Type B pancreatic cell (in vitro differentiated cells): ENCODE measurements at regions not wholly inside any gene's neighbourhood (a gene's known extent, or its start where the extent isn't known, plus 50 kb on each side); places are given as distances from the start of the nearest gene placed in this dataset.

Experiments used
- DNase-seq: peaks from one replicate; pipeline ENCODE4 v3.0.0; 2021; ENCODE audit warnings: mixed read lengths; ENCODE audit not compliant: unreplicated experiment; ENCODE audit errors: extremely low spot score
- H3K27ac Mint-ChIP-seq: 2 replicates; pipeline ENCODE4 v1.8.0; 2021; ENCODE audit warnings: mild to moderate bottlenecking, mixed read lengths
- H3K27me3 Mint-ChIP-seq: 2 replicates; pipeline ENCODE4 v1.8.0; 2021; ENCODE audit warnings: mixed read lengths
- H3K36me3 Mint-ChIP-seq: 2 replicates; pipeline ENCODE4 v1.8.0; 2021; ENCODE audit warnings: mixed read lengths
- H3K4me1 Mint-ChIP-seq: one replicate; pipeline ENCODE4 v1.8.0; 2021; ENCODE audit warnings: mixed read lengths; ENCODE audit not compliant: unreplicated experiment
- H3K4me3 Mint-ChIP-seq: 2 replicates; pipeline ENCODE4 v1.8.0; 2021; ENCODE audit warnings: mild to moderate bottlenecking, mixed read lengths
- H3K9me3 Mint-ChIP-seq: 2 replicates; pipeline ENCODE4 v1.8.0; 2021; ENCODE audit warnings: mixed read lengths
- TF ChIP-seq, protein P1 (sequence below): fragments of 200-600 bp; sonication (generic); conservative IDR thresholded peaks from 2 replicates; pipeline ENCODE4 v1.5.0; 2021; ENCODE audit warnings: antibody characterized with exemption, mild to moderate bottlenecking

DNA sequence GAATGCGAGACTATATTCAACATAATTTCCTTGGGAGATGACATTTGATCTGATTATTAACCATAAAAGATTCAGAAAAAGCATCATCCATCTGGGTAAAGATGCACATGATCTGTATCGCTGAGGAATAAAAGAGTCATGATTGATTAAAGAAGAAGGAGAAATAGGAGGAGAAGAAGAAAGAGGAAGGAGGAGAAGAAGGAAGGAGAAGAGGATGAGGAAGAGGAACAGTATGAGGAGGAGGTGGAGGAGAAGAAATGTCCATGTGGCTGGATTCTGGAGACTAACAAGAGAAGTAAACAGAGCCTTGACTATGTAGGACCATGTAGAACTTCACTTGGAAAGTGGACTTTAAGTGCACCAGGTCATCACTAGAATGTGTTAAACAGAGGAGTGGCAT, 947.4 kb downstream of the LRFN5 start:
- H3K27me3 Mint-ChIP-seq: no peaks in the 10 kb centered on the region
- H3K4me3 Mint-ChIP-seq: no peak overlapping the region
- H3K27ac Mint-ChIP-seq: no peak overlapping the region
- no peaks in the 10 kb centered on the region for H3K36me3 Mint-ChIP-seq
- peaks cover 5% of the 10 kb centered on the region for H3K9me3 Mint-ChIP-seq
- no peak for DNase-seq
- no peaks in the 10 kb centered on the region for H3K4me1 Mint-ChIP-seq
- TF ChIP-seq, protein P1, sequence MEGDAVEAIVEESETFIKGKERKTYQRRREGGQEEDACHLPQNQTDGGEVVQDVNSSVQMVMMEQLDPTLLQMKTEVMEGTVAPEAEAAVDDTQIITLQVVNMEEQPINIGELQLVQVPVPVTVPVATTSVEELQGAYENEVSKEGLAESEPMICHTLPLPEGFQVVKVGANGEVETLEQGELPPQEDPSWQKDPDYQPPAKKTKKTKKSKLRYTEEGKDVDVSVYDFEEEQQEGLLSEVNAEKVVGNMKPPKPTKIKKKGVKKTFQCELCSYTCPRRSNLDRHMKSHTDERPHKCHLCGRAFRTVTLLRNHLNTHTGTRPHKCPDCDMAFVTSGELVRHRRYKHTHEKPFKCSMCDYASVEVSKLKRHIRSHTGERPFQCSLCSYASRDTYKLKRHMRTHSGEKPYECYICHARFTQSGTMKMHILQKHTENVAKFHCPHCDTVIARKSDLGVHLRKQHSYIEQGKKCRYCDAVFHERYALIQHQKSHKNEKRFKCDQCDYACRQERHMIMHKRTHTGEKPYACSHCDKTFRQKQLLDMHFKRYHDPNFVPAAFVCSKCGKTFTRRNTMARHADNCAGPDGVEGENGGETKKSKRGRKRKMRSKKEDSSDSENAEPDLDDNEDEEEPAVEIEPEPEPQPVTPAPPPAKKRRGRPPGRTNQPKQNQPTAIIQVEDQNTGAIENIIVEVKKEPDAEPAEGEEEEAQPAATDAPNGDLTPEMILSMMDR: no peak

DNA sequence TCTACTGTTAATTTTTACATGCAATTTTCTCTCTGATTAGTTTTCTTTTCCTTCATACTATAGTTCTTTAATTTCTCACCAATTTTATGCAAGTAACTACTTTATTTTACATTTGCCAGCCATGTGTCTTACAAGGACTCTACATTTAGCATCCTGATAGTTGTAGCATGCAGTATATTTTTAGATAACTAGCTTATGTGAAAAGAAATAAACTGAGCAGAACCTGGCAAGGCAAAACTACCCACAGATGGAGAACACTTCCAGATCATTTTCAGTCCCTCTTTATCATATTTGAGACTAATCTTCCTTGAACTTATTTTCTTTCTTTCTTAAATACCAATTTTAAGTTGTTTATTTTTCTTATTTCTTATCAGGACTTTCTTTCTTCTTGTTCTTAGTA, 943.6 kb downstream of the LRFN5 start:
- DNase-seq: no peak
- no peak overlapping the region for H3K4me3 Mint-ChIP-seq
- no peaks in the 10 kb centered on the region for H3K36me3 Mint-ChIP-seq
- no peaks in the 10 kb centered on the region for H3K27me3 Mint-ChIP-seq
- TF ChIP-seq, protein P1: no peak
- H3K27ac Mint-ChIP-seq: no peak overlapping the region
- no peaks in the 10 kb centered on the region for H3K4me1 Mint-ChIP-seq
- peaks cover 5% of the 10 kb centered on the region for H3K9me3 Mint-ChIP-seq

DNA sequence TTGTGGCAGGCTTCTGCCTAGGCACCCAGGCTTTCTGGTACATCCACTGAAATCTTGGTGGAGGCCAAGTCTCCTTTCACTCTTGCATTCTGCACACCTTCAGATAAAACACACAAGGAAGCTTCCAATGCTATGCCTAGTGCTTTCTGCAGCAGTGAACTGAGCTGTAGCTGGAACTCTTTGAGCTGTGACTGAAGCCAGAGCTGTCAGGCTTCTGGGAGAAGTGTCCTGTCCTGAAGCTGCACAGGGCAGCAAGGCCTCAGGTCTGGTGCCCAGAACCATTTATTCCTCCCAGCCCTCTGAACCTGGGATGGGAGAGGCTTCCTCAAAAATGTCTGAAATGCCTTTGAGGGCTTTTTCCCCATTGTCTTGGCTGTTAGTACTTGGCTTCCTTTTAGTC, 941.7 kb downstream of the LRFN5 start:
- H3K9me3 Mint-ChIP-seq: peaks cover 5% of the 10 kb centered on the region
- DNase-seq: no peak
- H3K4me3 Mint-ChIP-seq: no peak overlapping the region
- H3K4me1 Mint-ChIP-seq: no peaks in the 10 kb centered on the region
- no peaks in the 10 kb centered on the region for H3K27me3 Mint-ChIP-seq
- no peak overlapping the region for H3K27ac Mint-ChIP-seq
- TF ChIP-seq, protein P1: no peak
- no peaks in the 10 kb centered on the region for H3K36me3 Mint-ChIP-seq

DNA sequence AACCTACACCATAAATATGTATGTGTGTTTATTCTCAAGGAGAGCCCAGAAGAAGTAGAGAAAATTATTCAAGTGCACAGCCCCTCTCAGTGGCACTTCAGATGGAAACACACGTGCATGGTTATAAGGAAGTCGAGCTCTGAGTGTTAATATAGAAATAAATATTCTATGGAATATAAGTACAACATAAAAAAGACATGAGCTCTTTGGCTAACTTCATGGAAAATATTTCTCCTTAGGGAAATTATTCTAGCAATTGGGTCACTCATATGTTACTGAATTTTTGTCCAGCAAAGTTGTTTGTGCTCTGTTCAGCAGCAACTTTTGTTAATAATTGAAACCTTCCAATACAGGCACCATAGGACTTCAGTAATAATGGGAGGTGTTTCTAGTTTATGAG, 939.0 kb downstream of the LRFN5 start:
- Mint-ChIP-seq H3K36me3 (no peaks in the 10 kb centered on the region), H3K27ac (no peak overlapping the region), H3K4me1 (no peaks in the 10 kb centered on the region), H3K9me3 (no peaks in the 10 kb centered on the region), H3K27me3 (no peaks in the 10 kb centered on the region), H3K4me3 (no peak overlapping the region)
- no peak for DNase-seq
- TF ChIP-seq, protein P1: no peak

DNA sequence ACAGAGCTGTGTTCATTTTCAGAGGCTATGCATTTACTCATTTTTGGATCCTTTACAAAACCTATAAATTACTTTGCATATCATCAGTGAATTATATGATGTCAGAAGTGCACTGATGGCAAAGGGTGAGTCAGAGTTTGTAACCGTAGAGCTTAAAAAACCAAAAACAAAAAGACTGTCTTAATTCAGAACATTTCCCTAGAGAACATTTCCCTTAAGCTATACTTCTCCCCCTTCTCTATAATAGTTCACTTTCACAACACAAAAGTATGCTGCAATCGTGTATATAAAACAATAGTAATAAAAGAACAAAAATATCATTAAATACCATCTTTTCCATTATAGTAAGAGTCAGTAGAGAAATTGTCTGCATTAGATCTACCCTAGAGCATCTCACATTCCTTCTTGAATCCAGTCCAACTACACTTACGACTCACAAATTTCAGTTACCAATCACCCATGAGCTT, 934.9 kb downstream of the LRFN5 start:
- Mint-ChIP-seq H3K9me3 (no peaks in the 10 kb centered on the region), H3K27ac (no peak overlapping the region), H3K4me1 (no peaks in the 10 kb centered on the region), H3K36me3 (no peaks in the 10 kb centered on the region), H3K4me3 (no peak overlapping the region), H3K27me3 (no peaks in the 10 kb centered on the region)
- DNase-seq: no peak
- TF ChIP-seq, protein P1: no peak

DNA sequence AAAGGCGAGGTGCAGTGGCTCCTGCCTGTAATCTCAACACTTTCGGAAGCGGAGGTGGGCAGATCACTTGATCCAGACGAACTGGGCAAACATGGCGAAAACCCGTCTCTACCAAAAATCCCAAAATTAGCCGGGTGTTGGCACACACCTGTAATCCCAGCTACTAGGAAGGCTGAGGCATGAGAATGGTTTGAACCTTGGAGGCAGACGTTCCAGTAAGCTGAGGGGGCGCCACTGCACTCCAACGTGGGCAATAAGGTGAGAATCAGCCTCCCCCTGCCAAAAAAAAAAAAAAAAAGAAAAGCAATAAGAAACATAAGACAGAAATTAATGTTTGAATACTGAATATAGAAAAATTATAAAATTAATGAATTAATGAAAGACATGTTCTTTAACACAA, 928.7 kb downstream of the LRFN5 start:
- Mint-ChIP-seq H3K27ac (no peak overlapping the region), H3K4me1 (no peaks in the 10 kb centered on the region), H3K36me3 (no peaks in the 10 kb centered on the region), H3K9me3 (no peaks in the 10 kb centered on the region), H3K4me3 (no peak overlapping the region), H3K27me3 (no peaks in the 10 kb centered on the region)
- DNase-seq: no peak
- TF ChIP-seq, protein P1: no peak
